ENCODE measurements at regions not wholly inside any gene's neighbourhood (a gene's known extent, or its start where the extent isn't known, plus 50 kb on each side); places are given as distances from the start of the nearest gene placed in this dataset.

DNA sequence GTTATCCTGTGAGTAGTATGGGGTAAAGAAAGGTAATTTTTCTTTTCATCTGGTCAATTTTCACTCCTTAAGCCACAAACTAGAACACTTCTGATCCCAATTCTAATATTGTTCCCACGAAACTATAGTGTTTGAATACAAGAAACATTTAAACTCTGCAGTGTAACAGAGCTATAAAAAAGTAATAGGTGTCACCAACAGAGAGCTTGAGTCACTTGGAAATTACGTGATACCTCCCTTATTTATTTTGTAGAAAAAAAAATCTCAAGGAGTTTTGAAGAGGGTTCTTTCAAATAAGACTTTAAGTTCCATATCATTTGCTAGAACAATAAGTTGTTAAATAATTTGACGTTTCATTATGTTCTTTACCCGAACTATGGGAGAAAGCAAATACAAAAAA lies 959.4 kb downstream of the JRKL start:
- DNase-seq: no peak

DNA sequence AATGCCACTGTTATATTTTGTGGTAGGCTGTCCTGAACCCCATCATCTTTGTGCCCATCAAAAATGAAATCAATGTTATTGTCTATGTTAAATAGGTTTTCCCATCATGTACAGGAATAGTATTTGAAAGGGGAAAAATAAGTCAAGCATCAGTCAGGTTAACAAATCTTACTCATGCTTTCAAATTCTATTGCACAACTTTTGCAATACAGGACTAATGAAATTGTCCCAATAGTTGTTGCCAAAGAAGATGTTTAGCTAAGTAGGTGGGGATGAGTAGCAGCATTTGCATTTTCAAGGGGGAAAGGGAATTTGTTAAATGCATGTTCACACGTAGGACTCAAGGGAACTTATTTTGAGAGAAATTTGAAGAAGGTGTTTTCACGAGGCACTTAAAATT lies 962.1 kb downstream of the JRKL start:
- DNase-seq: no peak

DNA sequence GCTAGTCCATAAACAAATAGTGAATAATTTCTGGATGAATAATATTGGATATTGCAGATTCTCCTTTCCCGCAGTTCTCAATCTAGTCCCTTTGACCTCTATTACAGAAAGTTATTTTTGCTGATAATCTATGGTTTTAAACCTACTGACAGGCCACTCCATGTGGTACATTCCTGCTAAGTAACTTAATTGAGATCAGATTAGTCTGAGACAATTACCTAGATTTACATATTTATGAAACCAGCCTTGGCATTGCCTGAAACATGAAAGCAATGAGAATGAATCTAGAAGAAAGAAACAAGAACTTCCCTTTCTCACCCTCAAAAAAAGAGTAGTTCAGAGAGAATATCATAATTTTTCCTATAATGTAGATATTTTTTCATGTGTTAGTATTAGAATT lies 964.2 kb downstream of the JRKL start:
- no peak for DNase-seq

DNA sequence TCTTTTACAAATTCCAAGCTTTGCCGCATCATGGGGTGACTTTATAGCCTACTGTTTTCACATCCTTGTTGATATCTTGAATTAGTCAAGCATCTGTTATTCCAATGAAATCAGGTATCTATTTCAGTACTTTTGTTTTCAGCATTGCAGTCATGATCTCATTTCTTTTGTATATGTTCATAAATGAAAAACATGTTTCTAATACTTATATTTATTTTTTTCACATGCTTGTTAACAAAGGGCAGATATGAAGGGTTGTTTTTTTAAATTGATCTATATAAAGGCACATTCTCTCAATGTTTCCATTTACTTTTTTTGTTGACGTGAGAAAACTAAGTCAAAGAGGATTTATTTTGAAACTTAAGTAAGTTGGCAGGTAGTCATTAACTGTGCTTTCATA lies 964.8 kb downstream of the JRKL start:
- no peak for DNase-seq

DNA sequence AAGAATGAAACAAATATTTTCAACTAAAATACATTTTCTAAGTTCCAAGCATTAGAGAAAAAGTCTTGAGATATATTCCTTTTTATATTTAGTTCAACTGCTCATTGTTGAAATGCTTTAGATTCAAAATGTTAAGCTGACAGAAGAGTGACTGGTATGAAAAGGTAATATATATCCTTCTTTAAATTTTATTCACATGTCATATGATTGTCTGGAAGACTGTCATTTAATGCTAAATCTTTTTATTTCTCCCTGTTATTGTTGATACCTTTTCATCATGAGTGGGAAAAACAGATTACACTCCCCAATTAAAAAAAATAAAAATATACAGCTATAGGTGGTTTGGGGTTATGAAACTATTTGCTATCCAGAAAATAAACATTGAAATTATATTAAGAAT lies 965.4 kb downstream of the JRKL start:
- no peak for DNase-seq

DNA sequence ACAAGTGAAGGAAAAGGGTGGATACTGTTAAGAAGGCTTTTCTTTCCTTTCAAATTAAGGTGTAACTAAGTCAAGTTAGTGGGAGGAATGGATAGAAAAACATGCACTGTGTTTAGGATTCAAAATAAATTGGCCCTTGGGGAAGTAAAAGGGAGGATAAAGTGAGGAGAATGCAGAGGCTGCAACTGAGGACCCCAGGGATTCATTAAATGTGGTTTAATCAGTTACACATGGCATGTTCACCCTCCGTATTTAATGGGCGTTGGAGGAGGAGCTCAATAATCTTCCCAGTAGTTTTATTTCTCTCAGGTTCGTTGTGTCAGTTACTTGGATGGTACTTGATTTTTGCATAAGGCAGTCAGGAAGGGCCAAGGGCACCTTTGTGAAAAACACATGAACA lies 966.3 kb downstream of the JRKL start:
- DNase-seq: no peak

DNA sequence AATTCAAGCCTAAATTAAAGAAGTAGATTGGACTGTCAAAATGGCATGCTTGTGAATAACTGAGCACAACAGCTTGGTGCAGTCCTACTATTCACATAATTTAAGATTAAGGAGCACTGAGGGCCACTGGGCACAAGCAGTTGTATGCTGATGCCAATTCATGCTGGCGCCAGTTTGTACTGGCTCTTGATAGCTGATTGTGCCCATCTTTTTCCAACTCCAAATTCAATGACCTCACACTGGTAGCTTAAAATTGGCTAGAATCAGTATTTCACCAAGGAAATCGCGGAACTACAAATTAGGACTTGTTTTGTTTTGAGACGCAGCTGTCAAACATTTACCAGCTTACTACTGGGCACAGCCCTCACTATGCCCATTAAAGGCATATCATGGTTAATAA lies 969.2 kb downstream of the JRKL start:
- DNase-seq: no peak

DNA sequence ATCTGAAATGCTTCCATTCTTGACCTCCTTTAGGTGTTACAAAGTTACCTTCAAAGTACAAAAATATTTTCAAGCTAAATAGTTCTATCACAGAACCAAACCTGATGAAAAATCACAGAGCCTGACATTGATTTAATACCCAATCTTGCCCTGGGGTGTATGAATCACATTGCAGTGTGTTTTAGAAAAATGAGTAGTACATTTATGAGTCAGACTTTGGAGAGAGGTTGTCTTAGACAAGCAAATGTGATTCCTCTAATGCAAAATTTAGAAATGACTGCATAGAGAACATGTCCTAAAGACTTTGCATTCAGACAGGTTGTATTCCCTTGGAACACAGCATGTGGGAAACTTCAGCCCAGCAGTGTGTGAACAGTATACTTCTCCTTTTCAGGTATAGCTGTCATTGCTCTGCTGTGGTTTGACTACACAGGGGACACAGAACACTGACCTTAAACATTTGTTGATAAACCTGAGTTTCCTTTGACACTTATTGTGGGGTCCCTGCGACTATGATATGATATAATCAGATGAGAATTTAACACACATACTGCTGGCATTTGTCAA lies 972.1 kb downstream of the JRKL start:
- no peak for DNase-seq

DNA sequence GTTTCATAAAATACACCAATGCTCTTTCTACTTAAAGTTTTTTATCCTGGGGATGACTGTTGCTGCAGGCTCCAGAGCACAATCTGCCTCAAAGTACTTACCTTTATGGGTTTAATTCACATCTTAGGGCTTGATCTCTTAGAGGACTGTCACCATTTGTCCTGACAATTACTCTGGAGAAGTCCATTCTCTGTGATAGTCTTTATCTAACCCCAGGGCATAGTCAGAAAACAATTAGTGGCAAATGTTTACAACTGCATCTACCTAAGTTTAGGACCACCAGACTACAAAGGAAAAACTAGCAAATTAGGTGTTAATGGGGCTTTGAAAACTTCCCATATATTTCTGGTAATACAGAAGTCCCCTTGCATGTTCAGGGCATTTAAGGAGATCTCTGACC lies 973.5 kb downstream of the JRKL start:
- no peak for DNase-seq

DNA sequence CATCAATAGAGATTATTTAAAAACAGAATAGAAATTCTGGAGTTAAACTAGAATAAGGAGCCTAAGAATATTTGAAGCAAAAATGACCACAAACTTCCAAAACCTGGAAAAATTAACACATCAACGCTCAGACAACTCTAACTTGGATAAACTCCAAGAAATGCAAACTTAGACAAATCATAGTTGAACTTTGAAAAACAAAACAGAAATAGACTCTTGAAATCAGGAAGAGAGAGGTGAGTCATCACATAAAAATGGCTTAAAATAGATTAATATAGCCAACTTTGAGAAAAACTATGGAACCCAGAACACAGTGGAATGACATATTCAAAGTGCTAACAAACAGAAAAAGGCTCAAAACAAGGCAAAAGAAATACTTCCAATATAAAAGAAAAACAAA lies 974.2 kb downstream of the JRKL start:
- DNase-seq: no peak

DNA sequence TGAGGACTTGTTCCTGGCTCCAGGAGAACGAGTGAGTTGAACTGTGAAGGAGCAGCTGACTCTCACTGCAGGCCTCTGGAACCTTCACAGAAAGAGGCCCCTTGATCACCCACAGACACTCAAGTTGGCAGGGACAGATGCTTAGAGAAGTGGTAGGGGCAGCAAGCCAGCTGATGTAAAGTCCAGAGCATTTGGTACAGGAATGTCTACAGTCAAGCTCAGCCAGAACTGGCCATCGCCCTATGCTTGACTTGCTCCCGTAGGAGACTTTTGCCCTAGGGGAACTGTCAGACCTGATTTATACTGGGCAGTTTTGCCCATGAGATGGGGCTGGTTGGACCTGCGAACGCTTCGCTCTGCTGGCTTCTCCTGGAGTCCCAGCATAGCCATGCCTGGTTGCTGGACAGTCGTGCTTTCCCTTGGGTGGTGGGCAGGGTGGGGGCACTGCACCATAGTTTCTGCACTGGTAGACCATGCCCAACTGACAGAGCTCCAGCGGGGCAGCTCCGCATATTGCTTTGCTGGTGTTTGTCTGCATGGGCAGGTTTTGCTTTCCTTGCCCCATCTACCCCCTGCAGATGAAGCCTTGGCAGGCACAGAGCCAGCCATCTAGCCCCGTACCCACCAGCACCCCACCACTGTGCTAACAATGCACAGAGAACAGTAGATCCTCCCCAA lies 977.7 kb downstream of the JRKL start:
- no peak for DNase-seq

DNA sequence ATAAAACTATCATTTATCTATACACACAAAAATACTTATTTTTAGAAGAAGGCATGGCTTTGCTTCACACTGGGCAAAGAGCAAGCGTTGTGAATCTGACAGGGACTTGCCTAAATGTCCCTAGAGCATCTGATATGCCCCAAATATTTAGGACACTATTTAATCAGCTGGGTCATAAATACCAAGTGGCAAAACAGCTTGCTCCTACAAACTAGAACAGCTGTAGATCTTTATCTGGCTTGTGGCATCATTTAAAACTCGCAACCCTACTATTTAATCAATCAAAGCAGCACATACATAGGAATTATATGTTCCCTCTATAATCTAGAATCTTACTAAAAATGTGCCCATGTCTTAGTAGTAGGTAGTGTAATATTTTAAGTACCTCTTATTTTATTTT lies 999.5 kb downstream of the JRKL start:
- DNase-seq: no peak

DNA sequence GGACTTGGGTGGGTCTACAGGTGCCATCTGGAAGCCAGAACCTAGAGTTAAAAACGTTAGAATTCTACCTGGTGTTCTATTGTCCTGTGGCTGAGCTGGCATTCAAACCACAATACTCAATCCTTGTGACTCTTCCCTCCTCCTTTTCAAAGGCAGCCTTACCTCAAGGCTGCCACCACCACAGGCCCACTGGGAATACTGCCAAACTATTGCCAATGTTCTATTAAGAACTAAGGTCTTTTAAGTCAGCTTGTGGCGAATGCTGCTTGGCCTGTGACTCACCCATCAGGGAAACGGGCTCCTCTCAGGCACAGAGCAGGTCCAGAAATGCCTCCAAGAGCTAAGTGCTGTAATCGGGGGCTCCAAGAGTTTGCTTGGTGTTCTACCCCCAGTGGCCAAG lies 1008.4 kb downstream of the JRKL start:
- no peak for DNase-seq

DNA sequence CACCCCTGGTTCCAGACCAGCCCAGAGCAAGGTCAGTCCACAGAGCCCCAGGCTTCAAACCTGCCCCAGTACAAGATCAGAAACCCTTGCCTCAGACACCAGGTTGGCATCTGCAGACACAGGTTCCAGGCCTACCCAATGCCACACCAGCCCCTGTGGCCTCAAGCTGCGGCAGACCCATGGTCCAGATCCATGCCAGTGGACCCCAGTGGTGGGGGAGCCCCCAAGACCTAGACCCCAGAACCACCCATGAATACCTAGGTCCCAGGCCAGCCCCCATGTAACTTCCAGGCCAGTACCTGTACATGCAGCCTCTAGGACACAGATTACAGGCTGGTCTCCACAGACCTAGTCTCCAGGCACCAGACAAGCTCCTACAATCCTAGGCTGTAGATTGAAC lies 1019.3 kb downstream of the JRKL start:
- no peak for DNase-seq

DNA sequence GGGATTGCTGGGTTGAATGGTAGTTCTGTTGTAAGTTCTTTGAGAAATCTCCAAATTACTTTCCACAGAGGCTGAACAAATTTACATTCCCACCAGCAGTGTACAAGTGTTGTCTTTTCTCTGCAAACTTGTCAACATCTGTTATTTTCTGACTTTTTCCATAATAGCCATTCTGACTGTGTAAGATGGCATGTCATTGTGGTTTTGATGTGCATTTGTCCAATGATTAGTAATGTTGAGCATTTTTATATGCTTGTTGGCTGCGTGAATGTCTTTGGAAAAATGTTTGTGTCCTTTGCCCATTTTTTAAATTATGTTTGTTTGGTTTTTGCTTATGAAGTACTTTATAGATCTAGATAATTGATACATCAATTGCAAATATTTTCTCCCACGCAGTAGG lies 1025.0 kb downstream of the JRKL start:
- no peak for DNase-seq

DNA sequence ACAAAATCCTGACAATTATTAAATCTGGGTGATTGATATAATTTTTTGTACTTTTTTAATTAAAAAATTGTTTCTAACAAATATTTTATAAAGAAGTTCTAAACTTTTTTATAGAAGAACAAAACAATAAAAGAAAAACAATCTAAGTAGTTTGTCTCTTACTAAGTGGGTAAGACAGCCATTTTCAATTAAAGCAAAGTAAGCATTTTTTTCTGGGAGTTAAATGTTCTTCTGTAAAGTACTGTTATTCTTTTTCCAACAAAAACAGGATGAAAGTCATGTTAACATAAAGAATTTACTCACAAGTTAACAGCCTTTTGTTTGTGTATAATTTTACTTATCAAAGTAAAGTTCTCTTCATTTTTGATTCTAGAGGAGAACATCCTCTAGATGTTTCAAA lies 1029.9 kb downstream of the JRKL start:
- DNase-seq: no peak

DNA sequence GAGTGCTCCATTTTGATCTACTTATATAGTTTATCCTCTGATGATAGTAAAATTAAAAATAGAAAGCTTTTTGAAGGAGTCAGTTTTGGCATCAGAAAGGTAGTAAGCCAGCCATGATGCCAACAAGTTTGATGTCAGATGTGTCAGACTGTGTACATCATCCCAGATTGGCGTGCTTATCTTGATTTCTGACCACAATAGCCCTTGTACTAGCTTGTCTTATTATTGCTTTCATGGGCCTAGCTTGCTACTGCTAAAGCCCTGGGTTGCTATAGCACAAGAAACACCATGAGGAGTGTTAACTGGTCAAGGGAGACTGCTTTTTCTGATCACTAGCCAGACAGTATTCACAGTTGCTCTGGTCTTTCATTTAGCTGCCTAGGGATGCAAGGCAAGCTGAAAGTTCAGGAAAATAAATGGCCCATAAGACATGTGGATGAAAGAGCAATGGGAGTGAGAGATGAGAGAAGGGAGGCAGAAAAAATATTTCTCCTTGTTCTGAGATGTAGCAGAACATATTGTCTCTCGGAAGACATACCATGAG lies 1038.5 kb downstream of the JRKL start:
- DNase-seq: no peak

DNA sequence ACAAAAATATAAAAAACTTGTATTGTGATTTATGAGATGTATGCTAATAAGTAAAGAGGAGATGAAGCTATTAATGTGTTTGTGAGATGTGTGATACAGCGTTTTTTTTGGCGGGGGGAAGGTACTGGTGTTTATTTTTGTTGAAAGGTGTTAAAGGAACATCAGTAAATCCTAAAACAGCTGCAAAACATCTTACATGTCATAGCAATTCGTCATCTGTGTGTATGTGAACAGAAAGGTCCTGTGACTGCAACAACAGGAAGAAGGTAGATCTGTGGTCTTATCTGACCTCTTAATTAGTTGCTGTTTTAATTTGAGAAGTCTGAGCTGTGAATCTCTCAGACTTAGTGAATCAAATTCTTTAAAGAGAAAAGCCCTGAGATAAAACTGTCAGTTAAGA lies 1041.1 kb downstream of the JRKL start:
- DNase-seq: no peak

DNA sequence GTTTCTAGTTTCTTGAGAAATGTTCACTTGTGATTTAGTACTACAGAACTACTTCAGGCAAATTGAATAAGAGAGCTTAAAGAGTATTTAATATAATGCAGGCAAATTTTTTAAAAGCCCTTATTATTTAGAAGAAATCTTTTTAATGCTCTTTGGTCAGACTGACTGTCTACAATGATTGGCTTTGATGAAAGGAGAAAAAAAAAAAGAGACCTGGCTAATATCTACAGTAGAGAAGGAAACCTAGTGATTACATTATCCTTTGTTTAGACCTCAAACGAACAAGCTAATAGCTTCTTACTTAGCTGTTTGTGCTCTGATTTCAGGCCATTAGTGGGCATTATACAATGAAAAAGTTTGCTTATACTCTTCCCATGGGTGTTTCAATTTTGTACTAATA lies 1043.1 kb downstream of the JRKL start:
- no peak for DNase-seq

DNA sequence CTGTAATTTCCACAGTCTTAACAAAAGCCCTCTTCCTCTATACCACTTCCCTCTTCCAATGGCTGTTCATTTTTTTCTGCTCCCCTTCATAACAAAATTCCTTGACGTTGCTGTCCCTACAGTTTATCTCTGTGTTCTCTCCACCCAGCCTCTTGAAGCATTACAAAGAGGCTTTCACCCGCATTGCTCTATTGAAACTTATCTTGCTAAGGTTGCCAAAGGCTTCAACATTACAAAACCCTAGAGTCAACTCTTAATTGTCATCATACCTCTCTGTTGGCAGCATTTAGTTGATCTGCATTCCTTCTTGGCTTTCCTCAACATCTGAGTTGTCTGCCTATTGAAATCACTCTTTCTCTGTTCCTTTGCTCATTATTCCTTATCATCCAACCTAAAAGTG lies 1055.7 kb downstream of the JRKL start:
- no peak for DNase-seq

DNA sequence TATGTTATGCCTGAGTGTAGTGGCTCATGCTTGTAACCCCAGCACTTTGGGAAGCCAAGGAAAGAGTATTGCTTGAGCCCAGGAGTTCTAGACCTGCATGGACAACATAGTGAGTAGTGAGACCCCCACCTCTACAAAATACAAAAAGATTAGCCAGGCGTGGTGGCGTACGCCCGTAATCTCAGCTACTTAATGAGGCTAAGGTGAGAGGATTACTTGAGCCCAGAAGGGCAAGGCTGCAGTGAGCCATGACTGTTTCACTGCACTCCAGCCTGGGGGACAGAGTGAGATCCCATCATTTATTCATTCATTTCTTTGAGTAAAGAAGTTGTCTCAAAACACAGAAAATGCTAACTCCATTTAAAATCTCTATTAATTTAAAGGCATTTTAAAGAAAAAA lies 1061.6 kb downstream of the JRKL start:
- no peak for DNase-seq

DNA sequence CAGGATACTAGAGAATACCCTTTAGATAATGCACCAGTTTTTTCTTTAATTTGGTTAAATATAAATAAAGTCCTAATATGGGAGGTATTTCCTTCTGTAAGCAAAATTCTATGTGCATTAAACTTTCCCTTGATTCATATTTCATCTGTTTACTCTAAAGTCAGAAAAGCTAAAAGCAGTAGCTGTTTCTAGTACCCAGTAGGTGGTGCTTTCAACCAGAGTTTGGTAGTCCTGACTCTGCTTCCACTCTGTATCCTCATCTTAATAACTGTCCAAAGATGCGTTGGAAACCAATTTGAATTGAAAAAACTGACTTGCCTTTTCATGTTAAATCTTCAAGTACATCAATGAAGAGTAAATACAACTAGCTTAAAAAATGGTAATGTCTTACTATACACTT lies 1065.2 kb downstream of the JRKL start:
- no peak for DNase-seq

DNA sequence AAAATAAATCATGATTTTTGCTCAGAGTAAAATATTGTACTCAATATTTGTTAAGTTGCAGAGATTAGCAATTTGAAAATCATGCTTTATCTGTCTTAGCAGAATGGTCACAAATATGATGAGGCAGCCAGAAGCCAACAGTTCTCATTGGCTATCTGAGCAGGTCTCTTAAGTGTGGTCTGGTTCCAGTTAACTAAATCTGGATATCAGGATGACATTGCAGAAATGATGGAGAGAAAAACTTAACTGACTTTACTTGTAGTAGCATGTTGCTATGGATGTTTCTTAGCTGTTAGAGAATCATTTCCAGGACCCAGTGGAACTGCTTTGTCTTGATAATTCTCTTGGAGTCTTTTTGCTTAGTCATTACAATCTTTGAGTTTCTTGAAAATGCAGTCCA lies 1070.3 kb downstream of the JRKL start:
- no peak for DNase-seq

DNA sequence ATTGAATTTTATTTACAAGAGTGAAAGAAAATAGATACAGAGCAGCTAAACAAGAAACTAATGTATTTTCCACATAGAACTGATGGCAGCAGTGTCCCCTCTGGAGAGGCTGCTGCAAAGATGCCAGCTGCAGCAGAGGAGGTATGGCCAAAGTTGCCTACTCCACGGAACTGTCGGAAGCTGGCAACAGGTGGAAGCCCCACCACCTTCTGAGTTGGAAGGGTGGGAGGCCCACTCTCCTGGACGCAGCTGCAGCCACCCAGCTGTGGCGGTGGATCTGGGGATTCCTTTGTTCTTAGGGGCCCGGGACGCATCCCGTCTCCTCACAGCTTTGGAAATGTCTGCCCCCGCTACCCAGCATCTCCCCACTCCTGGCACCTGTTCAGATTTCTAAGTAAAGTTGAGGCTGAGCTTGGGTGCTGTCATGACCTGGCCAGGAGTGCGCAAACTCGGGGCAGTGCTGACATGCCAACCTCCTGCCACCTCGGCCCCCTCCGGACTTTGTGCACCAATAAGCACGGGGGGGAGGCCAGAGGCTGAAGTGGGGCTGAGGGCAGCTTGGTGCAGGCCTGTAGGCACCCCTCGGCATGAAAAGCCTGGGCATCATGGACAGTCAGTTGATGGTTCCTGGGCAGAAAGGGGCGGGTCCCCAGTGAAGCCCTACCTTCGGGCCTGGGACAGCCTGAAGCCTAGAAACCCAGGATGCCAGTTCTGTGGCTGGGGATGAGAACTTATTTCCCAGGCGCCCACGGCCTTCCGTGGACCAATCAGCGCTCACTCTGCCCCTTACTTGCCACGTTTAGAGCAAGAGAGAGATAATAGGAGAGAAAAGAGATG lies 1071.4 kb downstream of the JRKL start:
- no peak for DNase-seq

All from NCI-H1694 treated with DMSO at 0.1 percent for 48 hours (cell line).